ENCODE measurements at regions not wholly inside any gene's neighbourhood (a gene's known extent, or its start where the extent isn't known, plus 50 kb on each side); places are given as distances from the start of the nearest gene placed in this dataset.
A peak's percentile ranks its signal among the peaks of the same experiment; 100 is the strongest.

DNA sequence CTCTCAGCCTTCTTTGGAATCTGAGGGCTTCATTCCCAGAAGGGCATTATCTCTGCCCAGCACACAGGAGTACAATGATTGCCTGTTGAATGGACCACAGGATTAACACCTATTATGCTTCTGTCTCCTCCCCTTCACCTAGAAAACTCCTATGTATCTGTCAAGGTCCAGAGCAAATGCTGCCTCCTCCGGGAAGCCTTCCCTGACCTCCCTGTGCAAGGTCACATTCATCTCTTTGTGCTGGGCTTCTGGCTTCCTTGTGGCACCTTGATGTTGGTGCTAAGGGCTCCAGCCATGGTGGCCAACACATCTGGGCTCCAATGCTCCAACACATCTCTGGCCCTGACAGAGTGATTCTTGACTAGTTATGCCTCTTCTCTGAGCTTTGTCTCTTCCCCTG lies 49.9 kb upstream of the ATP2B2 start:
- DNase-seq, result no peak

DNA sequence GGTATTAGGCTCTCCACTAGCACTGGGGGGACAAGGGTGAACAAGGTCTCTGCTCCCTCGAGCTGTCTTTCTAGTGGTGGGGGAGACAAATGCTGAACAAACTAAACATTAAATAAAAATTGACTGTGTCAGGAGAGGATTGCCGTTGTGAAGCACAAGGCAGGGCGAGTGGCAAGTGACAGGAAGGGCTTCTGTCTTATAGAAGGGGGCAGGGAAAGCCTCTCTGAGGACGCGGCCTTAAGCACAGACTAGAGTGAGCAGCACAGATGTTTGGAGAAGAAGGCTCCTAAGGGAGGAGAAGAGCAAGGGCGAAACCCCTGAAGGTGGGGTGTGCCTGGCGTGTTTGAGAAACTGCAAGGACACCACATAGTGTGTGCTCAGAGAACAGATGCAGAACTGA lies 50.9 kb upstream of the ATP2B2 start:
- no peak for DNase-seq

DNA sequence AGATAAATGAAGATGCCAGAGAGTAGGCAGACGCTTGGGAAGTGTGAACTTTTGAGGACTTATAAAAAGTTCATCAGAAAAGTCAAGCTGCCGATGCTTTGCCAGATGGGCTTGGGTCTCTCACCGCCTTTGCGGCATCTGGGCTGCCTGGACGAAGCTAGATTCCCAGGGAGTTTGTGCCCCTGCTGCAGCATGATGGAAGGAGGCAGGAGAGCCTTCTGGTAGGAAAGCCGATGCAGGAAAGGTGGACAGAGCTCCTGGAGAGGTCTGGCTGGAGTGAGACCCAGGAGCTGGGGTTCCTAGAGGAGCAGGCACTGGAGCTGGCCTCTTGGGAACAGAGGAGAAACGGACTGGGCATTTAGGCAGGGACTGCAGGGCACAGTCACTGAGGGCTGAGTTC lies 51.9 kb upstream of the ATP2B2 start:
- no peak for DNase-seq

DNA sequence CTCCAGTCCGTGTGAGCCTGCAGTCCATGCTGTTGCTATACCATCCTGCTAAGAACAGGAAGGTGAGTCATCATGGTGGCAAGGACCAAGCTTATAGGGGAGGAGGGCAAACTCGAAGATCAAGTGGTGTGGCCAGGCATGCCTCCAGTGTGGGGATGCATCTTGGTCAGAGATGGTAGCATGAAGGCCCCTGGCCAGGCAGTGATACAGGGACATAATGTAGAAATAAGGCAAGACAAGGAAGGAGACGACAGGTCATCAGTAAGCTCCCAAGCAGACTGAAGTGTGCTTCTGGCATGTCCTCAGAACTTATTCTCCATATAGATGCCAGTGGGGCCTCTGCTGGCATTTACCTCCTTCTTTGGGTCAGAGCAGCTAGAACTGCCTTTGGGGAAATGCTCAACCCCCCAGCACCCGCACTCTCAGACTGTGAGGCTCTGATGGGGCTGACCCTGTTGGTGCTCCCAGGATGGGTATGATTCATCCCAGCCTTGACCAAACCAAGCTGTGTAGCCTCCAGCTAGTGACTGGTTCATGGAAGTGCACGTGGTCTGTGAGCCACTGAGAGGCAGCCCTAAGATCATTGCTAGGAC lies 52.5 kb upstream of the ATP2B2 start:
- DNase-seq, result no peak

DNA sequence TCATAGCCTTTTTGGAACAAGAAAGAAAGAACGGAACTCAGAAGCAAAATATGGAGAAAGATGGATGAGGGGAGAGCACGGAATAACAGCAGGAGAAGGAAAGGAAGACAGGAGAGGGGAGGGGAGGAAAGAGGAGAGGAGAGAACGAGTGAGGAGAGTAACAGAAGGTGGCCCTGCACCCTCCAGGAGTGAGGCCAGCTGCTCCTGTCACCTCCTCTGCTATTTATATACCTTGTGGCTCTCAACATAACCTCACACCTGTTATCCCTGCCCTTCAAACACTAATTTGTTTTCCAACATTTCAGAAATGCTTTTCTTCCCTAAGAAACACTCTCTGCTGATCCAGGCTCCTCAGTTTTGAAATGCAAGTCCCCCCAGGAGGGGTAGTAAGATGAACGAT lies 53.4 kb upstream of the ATP2B2 start:
- no peak for DNase-seq

DNA sequence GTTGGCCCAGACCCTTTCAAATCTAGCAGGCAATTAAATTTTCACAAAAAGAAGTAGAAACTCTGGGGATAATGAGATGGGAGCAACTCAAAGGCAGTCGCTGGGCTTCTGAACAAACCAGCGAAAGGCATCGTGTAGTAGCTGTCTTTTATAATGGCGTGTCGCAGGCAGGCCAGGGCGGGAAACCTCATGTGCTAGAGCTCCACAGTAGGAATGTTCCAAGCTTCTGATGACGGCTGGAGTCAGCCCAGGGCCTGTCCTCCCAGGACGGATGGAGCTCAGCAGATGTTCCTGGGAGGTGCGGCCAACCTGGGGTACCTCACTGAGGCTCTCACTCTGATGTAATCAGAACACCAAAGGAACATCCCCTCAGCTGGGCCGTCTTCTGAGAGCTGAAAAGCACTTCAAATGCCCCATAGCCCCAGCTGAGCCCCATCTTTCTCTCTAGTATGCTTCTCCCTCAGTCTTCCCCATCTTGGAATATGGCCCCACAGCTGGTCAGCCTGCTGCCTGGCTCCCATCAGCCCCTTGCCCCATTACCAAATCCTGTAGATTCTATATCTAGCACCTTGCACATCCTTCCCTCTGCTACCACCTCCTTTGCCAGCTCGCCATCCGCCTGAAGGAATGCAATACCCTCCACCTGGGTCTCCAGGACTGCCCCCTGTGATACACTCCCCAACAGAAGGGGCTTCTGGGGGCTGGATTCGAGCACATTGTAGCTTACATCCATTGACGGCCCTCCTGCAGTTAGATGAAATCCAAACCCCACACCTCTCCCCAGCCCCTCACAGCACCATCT lies 54.9 kb upstream of the ATP2B2 start:
- DNase-seq, result no peak

DNA sequence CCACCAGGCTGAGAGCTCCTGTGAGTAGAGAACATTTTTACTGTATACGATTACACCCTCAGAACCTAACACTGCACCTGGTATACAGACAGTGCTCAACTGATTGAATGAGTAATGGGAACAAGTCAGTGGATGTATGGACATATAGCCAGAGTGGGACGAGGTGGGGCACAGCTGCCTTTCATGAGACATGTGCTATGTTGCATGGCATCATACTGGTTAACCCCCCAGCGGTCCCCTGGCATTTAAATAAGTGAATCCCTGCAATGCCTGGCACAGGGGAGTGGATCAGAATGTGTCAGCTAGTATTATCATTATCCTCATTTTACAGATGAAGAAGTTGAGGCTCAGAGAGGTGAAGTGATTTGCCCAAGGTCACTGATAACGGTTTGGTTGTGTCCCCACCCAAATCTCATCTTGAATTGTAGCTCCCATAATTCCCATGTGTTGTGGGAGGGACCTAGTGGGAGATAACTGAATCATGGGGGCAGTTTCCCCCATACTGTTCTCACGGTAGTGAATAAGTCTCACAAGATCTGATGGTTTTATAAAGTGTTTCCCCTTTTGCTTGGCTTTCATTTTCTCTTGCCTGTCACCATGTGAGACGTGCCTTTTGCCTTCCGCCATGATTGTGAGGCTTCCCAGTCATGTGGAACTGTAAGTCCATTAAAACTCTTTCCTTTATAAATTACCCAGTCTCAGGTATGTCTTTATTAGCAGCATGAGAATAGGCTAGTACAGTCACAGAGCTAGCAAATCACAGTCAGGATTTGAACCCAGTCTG lies 56.0 kb upstream of the ATP2B2 start:
- no peak for DNase-seq

DNA sequence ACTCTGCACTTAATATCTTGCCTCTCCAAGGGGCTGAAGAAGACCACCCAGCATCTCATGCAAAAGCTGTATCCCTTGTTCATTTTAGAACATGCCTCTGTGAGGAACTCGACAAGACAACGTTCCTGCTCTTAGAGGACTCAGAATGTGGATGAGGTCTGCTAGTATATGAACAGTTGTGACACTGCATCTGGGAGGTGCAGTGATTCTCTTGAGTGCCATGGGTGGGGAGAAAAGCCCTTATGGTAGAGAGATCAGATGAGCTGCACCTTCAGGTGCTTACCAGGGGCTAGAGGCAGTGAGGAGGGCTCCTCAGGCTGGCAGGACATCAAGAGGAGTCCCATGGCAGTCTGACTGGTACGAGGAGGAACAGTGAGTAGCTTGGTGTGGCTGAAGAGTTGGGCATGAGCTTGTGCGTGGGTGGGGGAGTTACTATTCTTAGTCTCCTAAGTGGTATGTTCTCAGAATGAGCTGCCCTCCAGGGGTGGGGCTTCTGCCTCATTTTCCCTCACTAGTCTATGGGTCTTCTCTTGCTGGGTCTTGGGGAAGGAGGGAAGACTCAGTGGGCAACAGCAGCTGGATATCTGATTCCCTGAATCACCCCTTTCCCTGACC lies 56.7 kb upstream of the ATP2B2 start:
- DNase-seq, result peak; percentile 9

DNA sequence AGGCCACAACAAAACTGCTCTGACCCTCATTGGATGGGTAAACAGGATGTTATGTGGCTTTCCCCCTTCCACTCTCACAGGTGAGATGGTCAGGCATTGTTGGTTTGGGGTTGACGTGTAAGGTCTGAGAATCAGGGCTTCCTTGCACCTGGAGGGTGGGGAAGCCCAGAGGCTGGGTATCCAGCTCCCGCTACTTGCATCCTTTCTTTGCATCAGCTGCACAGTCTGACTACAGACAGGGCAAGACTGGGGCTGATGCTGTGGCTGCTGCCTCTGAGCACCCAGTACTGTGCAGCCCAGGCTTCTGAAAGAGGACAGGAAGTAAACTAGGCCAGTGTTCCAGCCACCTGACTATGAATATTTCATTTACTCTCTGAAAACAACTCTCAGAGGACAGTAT lies 58.0 kb upstream of the ATP2B2 start:
- DNase-seq, result no peak

DNA sequence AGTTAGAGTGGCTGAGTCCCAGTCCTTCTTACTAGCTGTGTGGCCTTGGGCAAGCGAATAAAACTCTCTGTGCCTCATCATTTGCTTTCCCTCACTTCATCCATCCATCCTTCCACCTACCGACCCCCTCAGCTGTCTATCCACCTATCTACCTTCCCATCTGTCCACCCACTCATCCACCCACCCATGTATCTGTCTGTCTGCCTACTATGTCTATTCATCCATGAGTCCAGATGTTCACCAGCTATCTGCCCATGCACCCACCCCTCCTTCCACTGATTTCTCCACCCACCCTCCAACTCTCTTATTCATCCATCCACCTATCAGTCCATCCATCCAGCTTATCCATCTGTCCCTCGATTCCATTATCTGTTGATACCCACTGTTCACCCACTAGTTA lies 60.4 kb upstream of the ATP2B2 start:
- no peak for DNase-seq

DNA sequence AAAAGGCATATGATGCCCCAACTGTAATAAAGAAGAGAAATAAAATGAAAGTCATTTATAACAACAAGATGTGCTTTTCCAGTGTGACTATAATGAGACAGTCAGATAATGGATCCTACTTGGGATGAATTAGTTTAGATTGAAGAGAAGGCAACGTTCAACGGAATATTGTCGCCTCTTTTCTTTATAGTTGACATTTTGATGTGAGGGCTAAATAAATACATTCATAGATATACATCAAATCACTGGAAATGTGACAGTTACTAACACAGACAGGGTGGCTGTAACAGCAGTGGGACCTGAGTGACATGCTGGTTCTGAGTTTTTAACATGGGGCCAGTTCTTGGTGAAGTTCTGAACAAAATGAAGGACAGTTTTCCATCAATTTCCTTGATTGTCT lies 61.1 kb upstream of the ATP2B2 start:
- no peak for DNase-seq

DNA sequence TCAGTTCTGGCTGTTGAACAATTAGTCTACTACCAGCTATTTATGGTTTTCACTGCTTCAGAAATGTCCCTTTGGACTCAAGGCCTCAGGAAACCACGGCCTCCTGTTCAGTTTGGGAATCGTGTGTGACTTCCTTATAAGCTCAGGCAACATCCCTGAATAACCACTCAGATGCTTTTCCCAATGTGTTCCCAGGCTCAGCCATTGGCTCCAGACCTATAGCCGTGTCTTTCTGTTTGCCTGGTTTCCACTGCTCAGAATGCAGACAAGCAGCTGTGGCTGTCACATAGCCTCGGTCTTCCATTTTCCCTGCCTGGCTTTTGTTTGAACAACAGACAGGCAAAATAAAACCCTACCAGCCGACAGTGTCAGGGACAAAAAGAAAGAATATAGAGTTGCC lies 63.2 kb upstream of the ATP2B2 start:
- no peak for DNase-seq

DNA sequence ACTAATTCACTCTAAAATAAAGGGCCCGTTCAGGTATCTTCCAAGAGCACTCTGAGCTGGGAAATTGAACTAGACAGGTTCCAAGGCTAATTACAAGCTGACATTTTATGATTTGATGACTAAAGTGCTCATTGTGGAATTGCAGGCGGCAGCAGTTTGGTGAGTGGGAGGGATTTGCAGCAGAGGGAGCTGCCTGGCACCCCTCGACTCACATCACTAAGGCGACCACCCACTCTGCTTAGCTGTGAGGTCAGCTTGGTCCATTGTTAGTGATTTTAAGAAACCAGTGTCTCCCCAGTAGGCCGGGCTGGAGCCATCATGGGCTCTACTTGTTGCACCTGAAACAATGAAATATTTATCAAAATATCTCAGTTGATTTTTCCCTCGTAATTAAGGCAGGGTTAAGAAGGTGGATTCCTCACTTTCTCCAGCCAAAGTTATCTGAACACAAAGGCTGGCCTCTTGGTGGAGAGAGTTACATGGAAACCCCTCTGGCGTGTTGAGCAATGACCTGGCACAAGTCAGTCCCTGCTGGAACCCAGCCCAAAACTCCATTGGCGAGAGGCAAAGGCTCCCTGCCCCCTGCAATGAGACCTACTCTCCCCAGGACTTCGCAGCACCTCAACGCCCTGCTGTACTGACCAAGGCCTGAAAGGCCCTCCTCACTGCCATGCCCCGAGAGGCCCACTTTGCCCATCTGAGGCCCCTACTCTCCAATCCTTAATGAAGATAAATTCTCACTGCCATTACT lies 65.0 kb upstream of the ATP2B2 start:
- no peak for DNase-seq

DNA sequence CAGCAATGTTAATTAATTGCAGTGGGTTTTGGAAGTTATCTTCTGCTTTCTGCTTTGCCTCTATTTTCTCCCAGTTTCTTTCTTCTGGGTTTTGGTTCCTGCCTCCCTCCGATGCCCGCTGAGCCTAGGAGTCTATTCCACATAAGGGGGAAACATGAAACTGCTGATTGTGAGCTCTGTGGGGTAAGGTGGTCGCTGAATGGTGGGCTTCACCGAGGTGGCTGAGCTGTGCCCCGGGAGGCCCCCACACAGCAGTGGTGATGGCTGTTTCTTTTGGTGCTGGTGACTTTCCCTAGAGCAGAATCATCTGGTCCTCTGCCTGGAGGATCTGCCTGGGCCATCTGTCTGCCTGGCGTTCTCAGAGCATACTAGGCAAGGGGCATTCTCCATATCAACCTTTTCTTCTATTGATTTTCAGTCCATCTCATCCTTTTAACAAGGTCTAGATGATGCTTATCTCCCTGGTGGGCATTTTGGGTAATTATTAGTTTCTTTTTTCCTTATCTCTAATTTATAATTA lies 68.8 kb upstream of the ATP2B2 start:
- no peak for DNase-seq

DNA sequence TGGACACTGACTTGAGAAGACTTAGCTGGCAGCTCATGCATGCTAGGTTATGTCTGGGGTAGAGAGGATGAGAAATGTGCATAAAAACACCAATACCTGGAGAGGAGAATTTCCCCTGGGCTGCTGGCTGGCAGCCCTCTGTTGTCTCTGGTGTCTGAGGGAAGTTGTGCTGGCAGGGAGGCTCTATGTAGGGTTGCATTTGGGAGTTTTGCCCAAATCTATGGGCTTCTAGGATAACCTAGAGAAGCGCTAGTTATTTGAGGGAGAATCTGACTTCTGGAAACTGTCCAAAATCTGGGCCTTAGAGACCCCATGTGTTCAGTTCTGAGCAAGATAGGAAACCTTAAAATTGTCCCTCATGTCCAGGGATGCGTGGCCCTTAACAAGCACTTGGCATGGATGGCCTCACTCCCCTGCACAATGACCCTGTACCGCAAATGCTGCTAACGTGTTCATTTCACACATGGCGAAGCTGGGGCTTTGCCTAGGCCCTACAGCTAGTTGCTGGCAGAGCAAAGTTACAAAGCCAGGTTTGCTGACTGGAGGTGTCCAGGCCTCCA lies 70.3 kb upstream of the ATP2B2 start:
- DNase-seq, result no peak

DNA sequence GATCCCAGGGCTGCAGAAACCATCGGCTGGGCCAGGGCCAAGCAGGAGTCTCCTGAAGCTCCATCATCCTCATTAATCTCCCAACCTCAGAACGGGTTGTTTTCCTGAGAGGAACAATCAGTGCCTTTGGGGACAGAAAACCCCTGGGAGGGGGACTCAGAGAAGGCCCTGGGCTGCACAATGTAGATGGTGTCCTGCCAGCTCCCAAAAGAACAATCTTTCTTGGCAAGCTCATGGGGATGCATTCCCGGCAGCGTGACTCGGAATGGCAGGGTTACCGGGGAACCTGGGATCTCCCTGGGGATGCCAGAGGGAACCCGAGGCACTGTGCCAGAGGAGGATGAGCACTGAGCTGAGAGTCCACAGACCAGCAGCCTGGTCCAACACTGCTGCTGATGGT lies 72.1 kb upstream of the ATP2B2 start:
- no peak for DNase-seq

DNA sequence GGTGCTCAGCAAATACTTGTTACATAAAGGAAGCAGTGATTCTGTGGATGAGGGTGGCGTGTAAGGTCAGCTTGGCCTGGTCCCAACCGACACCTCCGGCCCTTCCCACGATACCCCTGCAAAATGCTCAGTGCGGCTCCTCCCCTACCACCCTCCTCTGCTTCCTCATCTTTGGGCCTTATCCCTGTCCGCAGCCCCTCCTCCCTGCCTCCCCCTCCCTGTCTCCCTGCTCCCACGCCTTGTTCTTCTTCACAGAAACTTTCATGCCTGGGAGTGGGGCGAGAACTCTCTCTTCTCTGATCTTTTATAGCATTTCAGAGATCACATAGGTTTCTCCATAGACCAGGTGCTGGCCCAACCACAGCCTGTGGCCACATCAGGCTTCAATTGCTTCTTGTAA lies 75.0 kb upstream of the ATP2B2 start:
- DNase-seq, result no peak

DNA sequence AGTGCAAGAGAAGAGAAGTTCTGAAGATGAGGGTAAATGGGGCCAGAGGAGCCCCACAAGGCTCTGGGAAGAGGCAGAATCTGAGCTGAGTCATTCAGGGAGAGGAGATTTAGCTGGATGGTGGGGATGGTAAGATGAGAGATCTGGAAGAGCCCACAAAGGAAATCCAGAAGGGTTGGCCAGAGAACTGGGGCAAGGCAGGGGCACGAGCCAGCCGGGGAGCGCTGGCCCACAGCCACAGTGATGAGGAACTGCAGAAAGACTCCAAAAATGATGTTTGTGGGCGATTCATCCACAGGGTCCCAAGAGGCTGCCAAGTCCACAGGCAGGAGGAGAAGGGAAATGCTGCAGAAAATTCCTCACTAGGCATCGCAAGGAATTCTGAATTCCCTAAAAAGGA lies 75.9 kb upstream of the ATP2B2 start:
- no peak for DNase-seq

DNA sequence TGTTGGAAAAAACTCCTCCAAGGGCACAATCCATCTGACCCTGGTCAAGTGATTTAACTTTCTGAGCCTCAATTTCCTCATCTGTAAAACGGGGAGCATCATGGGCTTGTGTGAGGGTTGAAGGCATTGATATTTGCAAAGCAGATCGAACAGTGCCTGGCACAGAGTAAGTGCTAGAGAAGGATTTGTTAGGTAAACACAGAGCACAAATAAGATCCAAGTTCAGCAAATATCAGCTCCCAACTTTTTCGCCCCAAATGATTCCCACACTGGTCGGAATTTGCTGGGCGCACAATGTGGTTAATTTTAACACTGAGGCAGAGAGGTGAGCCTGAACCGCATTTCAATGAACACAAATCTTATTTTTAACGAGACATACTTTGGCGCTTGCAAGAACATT lies 76.3 kb upstream of the ATP2B2 start:
- DNase-seq, result no peak

DNA sequence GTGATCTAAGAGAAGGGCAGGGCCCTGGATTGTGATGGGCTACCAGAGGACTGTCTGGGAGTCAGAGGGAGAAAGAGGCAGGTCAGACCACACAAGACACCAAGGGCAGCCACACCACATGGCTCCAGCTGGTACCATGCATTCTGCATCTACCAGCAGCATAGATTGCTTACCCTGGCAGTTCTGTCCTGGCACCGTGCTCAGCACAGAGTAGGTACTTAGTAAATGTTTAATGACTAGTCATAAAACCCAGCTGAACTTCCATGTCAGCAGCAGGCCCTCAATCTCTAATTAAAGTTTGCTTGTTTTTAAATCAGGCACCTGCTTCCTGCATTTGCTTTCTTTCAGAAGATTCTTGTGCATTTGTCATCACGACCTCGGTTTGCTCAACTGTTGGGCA lies 77.3 kb upstream of the ATP2B2 start:
- DNase-seq, result no peak

DNA sequence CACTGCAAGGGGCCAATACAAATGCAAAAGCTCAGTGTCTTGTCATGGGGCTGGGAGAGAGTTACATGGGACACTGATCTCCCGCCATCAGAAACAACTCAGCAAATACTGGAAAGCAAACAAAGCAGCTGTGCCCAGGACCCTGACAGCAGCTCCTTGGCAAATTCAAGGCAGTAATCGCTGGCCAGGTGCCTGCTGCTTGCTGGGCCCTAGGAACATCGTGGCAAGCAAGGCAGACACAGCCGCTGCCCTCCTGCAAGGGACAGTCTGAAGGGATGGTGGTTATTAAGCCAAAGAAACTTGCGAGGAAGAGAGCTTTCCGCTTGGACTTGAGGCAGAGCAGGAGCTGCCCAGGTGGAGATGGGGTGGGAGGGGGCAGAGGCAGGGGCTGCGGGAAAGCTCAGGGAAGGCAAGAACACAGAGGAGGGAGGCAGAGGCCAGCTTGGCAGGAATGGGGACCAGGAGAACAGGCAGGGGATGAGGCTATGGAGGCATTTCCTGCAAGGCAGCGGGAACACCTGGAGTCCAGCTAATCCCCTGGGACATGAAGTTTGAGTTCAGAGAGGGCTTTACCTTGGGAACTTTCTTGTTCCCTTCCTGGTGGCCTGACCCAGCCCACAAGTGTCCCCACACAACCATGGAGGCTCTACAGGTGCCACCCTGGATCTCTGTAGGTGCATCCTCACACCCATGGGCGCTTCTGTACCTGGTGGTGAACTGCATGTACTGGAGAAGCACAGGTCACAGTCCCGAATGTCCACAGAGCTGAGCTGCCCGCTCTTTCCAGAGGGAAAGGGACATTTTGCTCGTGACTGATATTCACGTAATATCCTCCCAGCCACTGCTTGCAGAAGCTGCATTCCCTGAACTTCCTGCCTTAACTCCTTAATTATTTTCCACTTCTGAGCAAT lies 78.7 kb upstream of the ATP2B2 start:
- DNase-seq, result no peak
